ENCODE measurements at regions not wholly inside any gene's neighbourhood (a gene's known extent, or its start where the extent isn't known, plus 50 kb on each side); places are given as distances from the start of the nearest gene placed in this dataset.
"Not testable (repeated sequence)": the region's sequence is repeated elsewhere in the genome, so short reads cannot be mapped to it uniquely, and the experiment has no call there.

- H3K36me3 Mint-ChIP-seq, result no peaks in the 10 kb centered on the region
- ATAC-seq, result no peak
These were observed 54.7 kb upstream of the ARSJ start for GRCh38 chr4:114034189-114034588.

GRCh38 chr4:114036426-114036825 lies 57.0 kb upstream of the ARSJ start:
- peaks cover 16% of the 10 kb centered on the region for H3K4me1 Mint-ChIP-seq
- DNase-seq (ENCODE audit: low spot score in 2 of 2) (no peak), ATAC-seq (peak; percentile 91)
- no peaks in the 10 kb centered on the region for H3K36me3 Mint-ChIP-seq
- no peak overlapping the region for H3K4me3 Mint-ChIP-seq
- peak overlapping the region; percentile 2 for H3K27ac Mint-ChIP-seq
- H3K9me3 Mint-ChIP-seq, result no peaks in the 10 kb centered on the region

More at GRCh38 chr4:114034189-114034588, 54.7 kb upstream of the ARSJ start:
- Mint-ChIP-seq H3K27ac (no peak overlapping the region), H3K4me1 (peaks cover 8% of the 10 kb centered on the region), H3K4me3 (no peak overlapping the region), H3K9me3 (no peaks in the 10 kb centered on the region)
- no peak for DNase-seq (ENCODE audit: low spot score in 2 of 2)

GRCh38 chr4:114036864-114037263 lies 57.4 kb upstream of the ARSJ start:
- no peak overlapping the region for H3K4me3 Mint-ChIP-seq
- DNase-seq (ENCODE audit: low spot score in 2 of 2), result no peak
- H3K36me3 Mint-ChIP-seq, result no peaks in the 10 kb centered on the region
- no peak for ATAC-seq
- peak overlapping the region; percentile 2 for H3K27ac Mint-ChIP-seq
- H3K9me3 Mint-ChIP-seq, result no peaks in the 10 kb centered on the region
- peaks cover 16% of the 10 kb centered on the region for H3K4me1 Mint-ChIP-seq

- no peaks in the 10 kb centered on the region for H3K36me3 Mint-ChIP-seq
- H3K4me1 Mint-ChIP-seq, result peaks cover 16% of the 10 kb centered on the region
- no peak overlapping the region for H3K27ac Mint-ChIP-seq
- ATAC-seq (no peak), DNase-seq (ENCODE audit: low spot score in 2 of 2) (no peak)
- no peak overlapping the region for H3K4me3 Mint-ChIP-seq
- no peaks in the 10 kb centered on the region for H3K9me3 Mint-ChIP-seq
These were observed 58.5 kb upstream of the ARSJ start for GRCh38 chr4:114037988-114038387.

GRCh38 chr4:114038762-114039387 lies 59.4 kb upstream of the ARSJ start:
- Mint-ChIP-seq H3K36me3 (no peaks in the 10 kb centered on the region), H3K4me3 (no peak overlapping the region), H3K27ac (no peak overlapping the region), H3K9me3 (no peaks in the 10 kb centered on the region), H3K4me1 (peaks cover 16% of the 10 kb centered on the region)
- DNase-seq (ENCODE audit: low spot score in 2 of 2) (no peak), ATAC-seq (no peak)

GRCh38 chr4:114040319-114041116 lies 61.1 kb upstream of the ARSJ start:
- ATAC-seq (peak; percentile 42), DNase-seq (ENCODE audit: low spot score in 2 of 2) (no peak)
- no peaks in the 10 kb centered on the region for H3K9me3 Mint-ChIP-seq
- H3K4me3 Mint-ChIP-seq, result no peak overlapping the region
- H3K36me3 Mint-ChIP-seq, result peaks cover 6% of the 10 kb centered on the region
- H3K4me1 Mint-ChIP-seq, result peaks cover 16% of the 10 kb centered on the region
- H3K27ac Mint-ChIP-seq, result no peak overlapping the region

- DNase-seq (ENCODE audit: low spot score in 2 of 2) (no peak), ATAC-seq (no peak)
- peaks cover 15% of the 10 kb centered on the region for H3K4me1 Mint-ChIP-seq
- no peak overlapping the region for H3K4me3 Mint-ChIP-seq
- peaks cover 6% of the 10 kb centered on the region for H3K36me3 Mint-ChIP-seq
- H3K27ac Mint-ChIP-seq, result no peak overlapping the region
- no peaks in the 10 kb centered on the region for H3K9me3 Mint-ChIP-seq
These were observed 61.6 kb upstream of the ARSJ start for GRCh38 chr4:114041117-114041475.

- no peak overlapping the region for H3K27ac Mint-ChIP-seq
- H3K36me3 Mint-ChIP-seq, result peaks cover 6% of the 10 kb centered on the region
- no peak for ATAC-seq
- no peak overlapping the region for H3K4me3 Mint-ChIP-seq
- no peaks in the 10 kb centered on the region for H3K9me3 Mint-ChIP-seq
- H3K4me1 Mint-ChIP-seq, result peaks cover 8% of the 10 kb centered on the region
- no peak for DNase-seq (ENCODE audit: low spot score in 2 of 2)
These were observed 63.7 kb upstream of the ARSJ start for GRCh38 chr4:114043116-114043515.

- ATAC-seq; H3K36me3 Mint-ChIP-seq; H3K9me3 Mint-ChIP-seq; DNase-seq (ENCODE audit: low spot score in 2 of 2); H3K4me3 Mint-ChIP-seq; H3K27ac Mint-ChIP-seq; H3K4me1 Mint-ChIP-seq: not testable (repeated sequence)
These were observed 64.9 kb upstream of the ARSJ start for GRCh38 chr4:114044351-114044750.

GRCh38 chr4:114046331-114046730 lies 66.9 kb upstream of the ARSJ start:
- no peak overlapping the region for H3K27ac Mint-ChIP-seq
- no peaks in the 10 kb centered on the region for H3K4me1 Mint-ChIP-seq
- DNase-seq (ENCODE audit: low spot score in 2 of 2), result no peak
- peaks cover 6% of the 10 kb centered on the region for H3K36me3 Mint-ChIP-seq
- H3K4me3 Mint-ChIP-seq, result no peak overlapping the region
- H3K9me3 Mint-ChIP-seq, result no peaks in the 10 kb centered on the region
- no peak for ATAC-seq

GRCh38 chr4:114048154-114048553 lies 68.7 kb upstream of the ARSJ start:
- H3K4me3 Mint-ChIP-seq; H3K9me3 Mint-ChIP-seq; H3K36me3 Mint-ChIP-seq; DNase-seq (ENCODE audit: low spot score in 2 of 2); H3K4me1 Mint-ChIP-seq; H3K27ac Mint-ChIP-seq; ATAC-seq: not testable (repeated sequence)

- Mint-ChIP-seq H3K4me1 (no peaks in the 10 kb centered on the region), H3K4me3 (no peak overlapping the region), H3K36me3 (no peaks in the 10 kb centered on the region), H3K9me3 (no peaks in the 10 kb centered on the region), H3K27ac (no peak overlapping the region)
- DNase-seq (ENCODE audit: low spot score in 2 of 2) (no peak), ATAC-seq (no peak)
These were observed 72.8 kb upstream of the ARSJ start for GRCh38 chr4:114052227-114052626.

GRCh38 chr4:114056599-114056998 lies 77.2 kb upstream of the ARSJ start:
- ATAC-seq (no peak), DNase-seq (ENCODE audit: low spot score in 2 of 2) (no peak)
- Mint-ChIP-seq H3K4me1 (no peaks in the 10 kb centered on the region), H3K36me3 (no peaks in the 10 kb centered on the region), H3K9me3 (no peaks in the 10 kb centered on the region), H3K4me3 (no peak overlapping the region), H3K27ac (no peak overlapping the region)

GRCh38 chr4:114057746-114058145 lies 78.3 kb upstream of the ARSJ start:
- Mint-ChIP-seq H3K9me3 (no peaks in the 10 kb centered on the region), H3K4me3 (no peak overlapping the region), H3K27ac (no peak overlapping the region), H3K4me1 (no peaks in the 10 kb centered on the region), H3K36me3 (no peaks in the 10 kb centered on the region)
- DNase-seq (ENCODE audit: low spot score in 2 of 2), result no peak
- no peak for ATAC-seq

- no peak overlapping the region for H3K27ac Mint-ChIP-seq
- no peak for ATAC-seq
- H3K9me3 Mint-ChIP-seq, result no peaks in the 10 kb centered on the region
- no peak overlapping the region for H3K4me3 Mint-ChIP-seq
- DNase-seq (ENCODE audit: low spot score in 2 of 2), result no peak
- H3K36me3 Mint-ChIP-seq, result no peaks in the 10 kb centered on the region
- H3K4me1 Mint-ChIP-seq, result no peaks in the 10 kb centered on the region
These were observed 83.1 kb upstream of the ARSJ start for GRCh38 chr4:114062499-114062898.

- DNase-seq (ENCODE audit: low spot score in 2 of 2) (no peak), ATAC-seq (no peak)
- no peak overlapping the region for H3K4me3 Mint-ChIP-seq
- H3K4me1 Mint-ChIP-seq, result no peaks in the 10 kb centered on the region
- no peak overlapping the region for H3K27ac Mint-ChIP-seq
- H3K36me3 Mint-ChIP-seq, result no peaks in the 10 kb centered on the region
- no peaks in the 10 kb centered on the region for H3K9me3 Mint-ChIP-seq
These were observed 93.3 kb upstream of the ARSJ start for GRCh38 chr4:114072781-114073180.
